ENCODE measurements at regions not wholly inside any gene's neighbourhood (a gene's known extent, or its start where the extent isn't known, plus 50 kb on each side); places are given as distances from the start of the nearest gene placed in this dataset.

DNA sequence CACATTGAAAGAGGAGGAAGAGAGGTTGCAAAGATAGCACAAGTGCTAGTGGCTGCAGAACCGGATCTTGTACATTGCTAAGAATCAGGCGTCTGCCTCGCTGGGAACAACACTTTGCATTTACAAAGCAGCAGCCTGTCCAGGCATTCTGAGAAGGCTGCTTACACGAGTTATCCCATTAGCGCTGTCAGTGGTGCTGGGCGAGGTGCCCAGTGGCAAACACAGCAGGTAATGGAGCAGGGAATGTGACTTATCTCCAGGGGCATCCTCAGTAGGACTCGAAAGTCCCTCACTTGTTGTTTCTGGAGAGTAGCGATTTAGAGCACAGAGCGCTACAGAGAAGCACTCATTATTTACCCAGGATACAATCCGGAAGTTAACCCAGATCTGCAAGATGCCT, 209.6 kb downstream of the OLFM4 start:
- DNase-seq = peak in 1 of 2 donors; percentile 33
- H3K36me3 ChIP-seq = no peaks in the 10 kb centered on the region
- H3K9me3 ChIP-seq = no peaks in the 10 kb centered on the region
- WGBS, 5 donors = 20 to 25% (median 22%) methylated on average over 10 of the region's 10 CpGs
- no peak overlapping the region for H3K4me3 ChIP-seq
- H3K27ac ChIP-seq = no peak overlapping the region
- no peaks in the 10 kb centered on the region for H3K4me1 ChIP-seq
- H3K27me3 ChIP-seq = peaks cover 0 to 11% (median 4%) of the 10 kb centered on the region in 3 donors
- TF ChIP-seq EP300 (IDR thresholded peaks at IDR 0.05) (no peak), POLR2AphosphoS5 (IDR thresholded peaks at IDR 0.05) (no peak), POLR2A (IDR thresholded peaks at IDR 0.05) (no peak)
- TF ChIP-seq, protein P1, sequence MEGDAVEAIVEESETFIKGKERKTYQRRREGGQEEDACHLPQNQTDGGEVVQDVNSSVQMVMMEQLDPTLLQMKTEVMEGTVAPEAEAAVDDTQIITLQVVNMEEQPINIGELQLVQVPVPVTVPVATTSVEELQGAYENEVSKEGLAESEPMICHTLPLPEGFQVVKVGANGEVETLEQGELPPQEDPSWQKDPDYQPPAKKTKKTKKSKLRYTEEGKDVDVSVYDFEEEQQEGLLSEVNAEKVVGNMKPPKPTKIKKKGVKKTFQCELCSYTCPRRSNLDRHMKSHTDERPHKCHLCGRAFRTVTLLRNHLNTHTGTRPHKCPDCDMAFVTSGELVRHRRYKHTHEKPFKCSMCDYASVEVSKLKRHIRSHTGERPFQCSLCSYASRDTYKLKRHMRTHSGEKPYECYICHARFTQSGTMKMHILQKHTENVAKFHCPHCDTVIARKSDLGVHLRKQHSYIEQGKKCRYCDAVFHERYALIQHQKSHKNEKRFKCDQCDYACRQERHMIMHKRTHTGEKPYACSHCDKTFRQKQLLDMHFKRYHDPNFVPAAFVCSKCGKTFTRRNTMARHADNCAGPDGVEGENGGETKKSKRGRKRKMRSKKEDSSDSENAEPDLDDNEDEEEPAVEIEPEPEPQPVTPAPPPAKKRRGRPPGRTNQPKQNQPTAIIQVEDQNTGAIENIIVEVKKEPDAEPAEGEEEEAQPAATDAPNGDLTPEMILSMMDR (IDR thresholded peaks at IDR 0.05) = no peak
- intact Hi-C loops (cut with DNase I; ENCODE audit: low total_unique reads) = no loop called here

DNA sequence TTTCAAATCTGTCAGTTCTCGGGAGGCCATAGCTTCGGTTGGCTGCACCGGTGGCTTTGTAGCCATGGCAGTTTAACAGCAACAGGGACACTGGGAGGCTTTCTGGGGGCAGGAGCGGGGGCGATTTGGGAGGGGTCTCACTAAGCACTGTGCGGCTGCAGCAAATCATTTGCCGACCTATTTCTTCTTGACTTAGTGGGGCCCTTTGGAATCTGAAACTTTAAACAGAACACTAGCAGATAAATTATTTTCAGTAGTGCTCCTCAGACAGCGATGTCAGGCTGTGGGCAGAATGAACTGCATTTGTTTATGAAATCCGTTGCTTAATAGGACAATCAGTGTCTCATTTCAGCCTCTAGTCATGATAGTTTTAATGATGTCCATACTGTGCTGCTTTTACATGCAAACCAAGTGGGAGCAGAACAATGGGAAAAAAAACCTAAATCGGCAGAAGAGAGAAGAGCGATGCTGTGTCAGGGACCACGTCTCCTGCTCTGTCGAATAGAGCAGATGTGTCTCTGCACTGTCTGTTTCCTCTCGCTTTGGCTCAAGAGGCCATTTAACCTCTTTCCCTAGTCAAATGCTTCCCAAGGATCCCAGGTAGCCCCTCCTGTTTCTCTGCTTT, 211.9 kb downstream of the OLFM4 start:
- 44 to 65% (median 54%) methylated on average over 14 of the region's 14 CpGs for WGBS, 5 donors
- H3K4me3 ChIP-seq = no peak overlapping the region
- intact Hi-C loops (cut with DNase I; ENCODE audit: low total_unique reads) = no loop called here
- peak in 1 of 2 donors; percentile 3 for DNase-seq
- no peaks in the 10 kb centered on the region for H3K9me3 ChIP-seq
- H3K27ac ChIP-seq = no peak overlapping the region
- H3K36me3 ChIP-seq = no peaks in the 10 kb centered on the region
- H3K4me1 ChIP-seq = no peaks in the 10 kb centered on the region
- TF ChIP-seq, protein P1 (IDR thresholded peaks at IDR 0.05) = no peak
- H3K27me3 ChIP-seq = peaks cover 0 to 11% (median 4%) of the 10 kb centered on the region in 3 donors

DNA sequence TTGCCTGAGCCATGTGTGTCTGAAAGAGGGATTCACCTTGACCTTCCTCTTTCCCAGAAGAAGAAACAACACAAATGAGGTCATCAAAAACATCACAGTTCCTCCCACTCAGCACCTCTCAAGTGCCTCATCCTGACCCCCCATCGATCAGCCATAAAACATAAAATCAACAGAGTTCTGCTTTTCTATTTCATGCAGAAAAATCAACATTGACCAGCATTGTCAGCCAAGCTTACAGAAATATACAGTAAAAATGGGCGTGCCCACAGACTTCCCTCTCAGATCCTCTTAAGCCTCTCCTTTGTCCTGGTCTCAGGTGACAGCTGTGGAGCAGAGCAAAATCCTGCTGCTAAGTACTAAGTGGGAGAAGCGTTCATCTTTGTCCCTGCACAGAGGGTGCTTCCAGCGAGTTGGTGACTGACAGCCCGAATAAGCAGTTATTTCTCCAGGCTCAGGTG, 213.3 kb downstream of the OLFM4 start:
- Histone ChIP-seq H3K27ac (no peak overlapping the region), H3K4me1 (no peaks in the 10 kb centered on the region), H3K36me3 (no peaks in the 10 kb centered on the region), H3K27me3 (peaks cover 0 to 11% (median 4%) of the 10 kb centered on the region in 3 donors), H3K9me3 (no peaks in the 10 kb centered on the region), H3K4me3 (no peak overlapping the region)
- intact Hi-C loops (cut with DNase I; ENCODE audit: low total_unique reads) = no loop called here
- WGBS, 5 donors = 53 to 65% (median 60%) methylated on average over 4 to 5 of the region's 5 CpGs
- TF ChIP-seq EP300 (IDR thresholded peaks at IDR 0.05) (no peak), POLR2A (IDR thresholded peaks at IDR 0.05) (no peak), POLR2AphosphoS5 (IDR thresholded peaks at IDR 0.05) (no peak)
- TF ChIP-seq, protein P1 (IDR thresholded peaks at IDR 0.05) = no peak
- no peak for DNase-seq

DNA sequence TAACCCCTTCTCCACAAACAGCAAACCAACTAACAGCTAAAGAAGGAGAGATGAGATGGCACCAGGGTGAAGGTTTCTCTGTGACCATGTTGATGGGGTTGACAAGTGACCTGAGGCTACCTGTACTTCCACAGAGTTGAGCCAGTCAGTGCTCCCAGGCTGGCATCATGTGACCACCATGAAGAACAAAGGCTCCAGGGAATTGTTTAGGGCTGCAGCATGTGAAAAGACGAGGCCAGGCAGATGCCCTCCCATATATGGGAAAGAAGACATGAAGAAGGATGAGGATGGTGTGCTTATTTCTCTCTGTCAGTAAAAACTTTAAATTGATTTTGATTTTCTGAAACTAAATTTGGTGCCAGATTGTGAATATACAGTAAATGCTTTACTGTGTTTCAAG, 220.6 kb downstream of the OLFM4 start:
- Histone ChIP-seq H3K4me1 (no peaks in the 10 kb centered on the region), H3K27me3 (peaks cover 0 to 3% (median 0%) of the 10 kb centered on the region in 3 donors), H3K4me3 (no peak overlapping the region), H3K36me3 (no peaks in the 10 kb centered on the region), H3K27ac (no peak overlapping the region), H3K9me3 (no peaks in the 10 kb centered on the region)
- DNase-seq = no peak
- WGBS, 5 donors = 26 to 70% (median 55%) methylated on average over 1 of the region's 1 CpG
- no peak for TF ChIP-seq EP300 (IDR thresholded peaks at IDR 0.05)
- TF ChIP-seq, protein P1 (IDR thresholded peaks at IDR 0.05) = no peak
- TF ChIP-seq POLR2A (IDR thresholded peaks at IDR 0.05) = no peak
- no peak for TF ChIP-seq POLR2AphosphoS5 (IDR thresholded peaks at IDR 0.05)
- intact Hi-C loops (cut with DNase I; ENCODE audit: low total_unique reads) = no loop called here
